ENCODE measurements at regions not wholly inside any gene's neighbourhood (a gene's known extent, or its start where the extent isn't known, plus 50 kb on each side); places are given as distances from the start of the nearest gene placed in this dataset.

- no peak for TF ChIP-seq CTCF (IDR thresholded peaks at IDR 0.05)
- no peak for TF ChIP-seq POLR2A (IDR thresholded peaks at IDR 0.05)
- no peak for TF ChIP-seq EP300 (IDR thresholded peaks at IDR 0.05)
Observed at GRCh38 chr6:88361754-88362153, 195.6 kb upstream of the CNR1 start.

Data from ovary (tissue), 3 donors.